ENCODE measurements at regions not wholly inside any gene's neighbourhood (a gene's known extent, or its start where the extent isn't known, plus 50 kb on each side); places are given as distances from the start of the nearest gene placed in this dataset.

DNA sequence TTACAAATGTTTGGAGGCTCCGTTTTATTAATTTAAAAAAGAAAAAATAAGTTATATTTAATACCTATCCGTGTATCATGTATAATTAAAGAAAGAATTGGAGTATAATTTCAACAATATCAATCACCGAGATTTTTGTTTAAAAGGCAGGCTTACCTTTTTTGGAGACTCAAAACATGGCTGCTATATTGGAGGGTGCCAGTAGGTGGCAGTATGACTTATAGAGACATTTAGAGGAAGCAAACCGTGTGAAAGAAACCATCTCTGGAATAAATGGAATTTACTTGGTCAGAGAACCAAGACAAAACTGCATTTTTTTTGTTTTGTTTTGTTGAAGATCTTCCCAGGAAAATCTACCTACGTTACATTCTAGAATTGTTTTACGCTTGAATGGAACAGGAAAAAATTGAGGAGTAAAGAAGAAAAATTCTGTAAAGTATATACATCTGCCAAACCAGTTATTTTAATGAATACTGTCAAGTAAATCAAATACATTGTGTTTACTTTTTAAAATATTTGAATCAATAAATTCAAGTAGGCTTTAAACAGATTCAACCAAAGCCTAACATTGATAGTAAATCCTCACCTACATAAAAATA is 802.6 kb upstream of the ALCAM start:
- TF ChIP-seq, protein P1, sequence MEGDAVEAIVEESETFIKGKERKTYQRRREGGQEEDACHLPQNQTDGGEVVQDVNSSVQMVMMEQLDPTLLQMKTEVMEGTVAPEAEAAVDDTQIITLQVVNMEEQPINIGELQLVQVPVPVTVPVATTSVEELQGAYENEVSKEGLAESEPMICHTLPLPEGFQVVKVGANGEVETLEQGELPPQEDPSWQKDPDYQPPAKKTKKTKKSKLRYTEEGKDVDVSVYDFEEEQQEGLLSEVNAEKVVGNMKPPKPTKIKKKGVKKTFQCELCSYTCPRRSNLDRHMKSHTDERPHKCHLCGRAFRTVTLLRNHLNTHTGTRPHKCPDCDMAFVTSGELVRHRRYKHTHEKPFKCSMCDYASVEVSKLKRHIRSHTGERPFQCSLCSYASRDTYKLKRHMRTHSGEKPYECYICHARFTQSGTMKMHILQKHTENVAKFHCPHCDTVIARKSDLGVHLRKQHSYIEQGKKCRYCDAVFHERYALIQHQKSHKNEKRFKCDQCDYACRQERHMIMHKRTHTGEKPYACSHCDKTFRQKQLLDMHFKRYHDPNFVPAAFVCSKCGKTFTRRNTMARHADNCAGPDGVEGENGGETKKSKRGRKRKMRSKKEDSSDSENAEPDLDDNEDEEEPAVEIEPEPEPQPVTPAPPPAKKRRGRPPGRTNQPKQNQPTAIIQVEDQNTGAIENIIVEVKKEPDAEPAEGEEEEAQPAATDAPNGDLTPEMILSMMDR (IDR thresholded peaks at IDR 0.05), result peak; percentile 85
- no peak for TF ChIP-seq ZFX (IDR thresholded peaks at IDR 0.05; ENCODE audit: borderline replicate concordance)

Data from 22Rv1 (cell line).